HUES64 (cell line): ENCODE measurements at regions not wholly inside any gene's neighbourhood (a gene's known extent, or its start where the extent isn't known, plus 50 kb on each side); places are given as distances from the start of the nearest gene placed in this dataset.
"Not testable (repeated sequence)": the region's sequence is repeated elsewhere in the genome, so short reads cannot be mapped to it uniquely, and the experiment has no call there.

Source experiments
- H3K27ac ChIP-seq: 2 replicates; pipeline ENCODE4 v1.7.0; 2013; ENCODE audit warnings: low read depth, low read length, inconsistent platforms
- H3K27me3 ChIP-seq: 2 replicates; pipeline ENCODE4 v1.6.1; 2013; ENCODE audit warnings: mild to moderate bottlenecking, low read length; ENCODE audit not compliant: insufficient read depth
- H3K36me3 ChIP-seq: 2 replicates; pipeline ENCODE4 v1.6.1; 2013; ENCODE audit warnings: mild to moderate bottlenecking, low read length; ENCODE audit not compliant: insufficient read depth
- H3K4me1 ChIP-seq: 2 replicates; pipeline ENCODE4 v1.6.1; 2013; ENCODE audit warnings: mild to moderate bottlenecking, low read length, moderate library complexity; ENCODE audit not compliant: insufficient read depth
- H3K4me3 ChIP-seq: 2 replicates; pipeline ENCODE4 v1.5.1; 2013; ENCODE audit warnings: mild to moderate bottlenecking, low read length, moderate library complexity
- H3K9ac ChIP-seq: 2 replicates; pipeline ENCODE4 v1.6.1; 2013; ENCODE audit warnings: mild to moderate bottlenecking, low read depth, low read length
- H3K9me3 ChIP-seq: 2 replicates; pipeline ENCODE4 v1.6.1; 2013; ENCODE audit warnings: low read depth, low read length; ENCODE audit not compliant: insufficient read depth
- WGBS: fragments of 150-250, 120-280 bp; methylation state at CpG from one replicate; pipeline ENCODE4 v1.1.7; 2013; ENCODE audit warnings: missing lambda C conversion rate; 5-methylcytosine and 5-hydroxymethylcytosine counted together

DNA sequence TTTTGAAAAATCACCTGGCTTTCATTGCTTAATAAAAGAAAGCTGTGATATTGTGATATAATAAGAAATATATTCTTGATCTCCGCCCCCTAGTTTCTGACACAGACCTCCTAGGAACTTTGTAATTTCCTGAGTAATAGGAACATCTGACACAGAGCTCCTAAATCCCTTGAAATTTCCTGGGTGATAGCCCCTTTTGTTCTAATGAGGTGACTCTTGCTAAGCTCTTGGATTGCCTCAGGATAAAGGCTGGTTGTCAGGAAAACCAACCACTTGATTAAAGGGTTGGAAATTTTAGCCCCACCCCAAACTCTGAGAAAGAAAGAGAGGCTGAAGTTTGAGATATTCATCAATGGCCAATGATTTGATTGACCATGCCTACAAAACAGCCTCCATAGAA lies 326.4 kb upstream of the KIF2B start:
- Histone ChIP-seq H3K4me3 (no peak overlapping the region), H3K4me1 (0 out of 2 replicates have a peak, but pooled peaks cover 5% of the 10 kb centered on the region), H3K27me3 (no peaks in the 10 kb centered on the region), H3K36me3 (no peaks in the 10 kb centered on the region), H3K9me3 (no peaks in the 10 kb centered on the region), H3K27ac (no peak overlapping the region), H3K9ac (no peak overlapping the region)
- 57% methylated on average over 1 of the region's 1 CpG for WGBS

DNA sequence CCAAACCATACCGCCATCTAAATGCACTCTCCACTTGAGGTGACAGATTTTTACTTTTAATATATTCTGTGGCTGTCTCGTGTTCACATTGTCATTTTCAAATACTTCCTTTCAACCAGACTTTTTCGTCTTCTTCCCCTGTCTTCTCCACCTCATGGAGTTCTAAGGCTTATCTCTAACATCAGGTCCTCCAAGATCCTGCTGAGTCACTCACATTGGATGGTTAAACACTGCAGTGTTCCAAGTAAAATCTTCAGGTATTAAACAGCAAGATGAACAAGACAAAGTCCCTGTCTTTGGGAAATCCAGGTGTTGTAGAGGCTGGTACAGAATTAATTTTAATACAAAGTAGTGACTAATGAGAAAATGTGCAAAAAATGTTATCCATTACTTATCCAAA lies 330.2 kb upstream of the KIF2B start:
- Histone ChIP-seq H3K4me1 (0 out of 2 replicates have a peak, but pooled peaks cover 5% of the 10 kb centered on the region), H3K4me3 (no peak overlapping the region), H3K36me3 (no peaks in the 10 kb centered on the region), H3K27ac (no peak overlapping the region), H3K27me3 (no peaks in the 10 kb centered on the region), H3K9ac (no peak overlapping the region), H3K9me3 (no peaks in the 10 kb centered on the region)
- WGBS, result 97% methylated on average over 3 of the region's 3 CpGs

DNA sequence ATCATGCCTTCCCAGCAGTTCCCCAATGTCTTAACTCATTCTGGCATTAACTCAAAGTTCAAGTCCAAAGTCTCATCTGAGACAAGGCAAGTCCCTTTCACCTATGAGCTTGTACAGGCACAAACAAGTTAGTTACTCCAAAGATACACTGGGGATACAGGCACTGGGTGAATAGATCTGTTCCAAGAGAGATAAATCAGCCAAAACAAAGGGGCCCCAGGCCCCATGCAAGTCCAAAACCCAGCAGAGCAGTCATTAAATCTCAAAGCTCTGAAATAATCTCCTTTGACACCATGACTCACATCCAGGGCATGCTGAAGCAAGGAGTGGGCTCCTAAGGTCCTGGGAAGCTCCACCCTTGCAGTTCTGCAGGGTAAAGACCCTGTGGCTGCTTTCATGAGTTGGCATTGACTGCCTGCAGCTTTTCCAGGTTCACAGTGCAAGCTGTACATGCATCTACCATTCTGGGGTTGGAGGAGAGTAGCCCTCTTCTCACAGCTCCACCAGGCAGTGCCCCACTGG lies 332.2 kb upstream of the KIF2B start:
- Histone ChIP-seq H3K27ac (no peak overlapping the region), H3K27me3 (no peaks in the 10 kb centered on the region), H3K4me3 (no peak overlapping the region)

DNA sequence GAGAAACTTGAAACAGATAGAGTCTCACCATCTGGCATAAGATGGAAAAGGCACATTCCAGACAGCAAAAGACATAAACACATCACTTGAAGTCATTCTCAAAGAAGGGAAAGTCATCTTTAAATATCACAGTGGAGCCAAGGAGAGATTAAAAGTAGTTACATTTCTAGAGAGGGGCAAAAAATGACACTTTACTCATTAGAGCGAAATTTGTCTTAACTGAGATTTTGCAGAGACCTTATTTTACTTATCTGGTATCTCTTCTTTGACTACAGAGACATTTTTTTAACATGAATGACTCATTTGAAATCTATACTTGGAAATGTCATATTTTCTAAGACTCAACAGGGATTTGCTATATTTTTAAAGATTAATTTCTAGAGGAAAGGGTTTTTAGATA lies 339.0 kb upstream of the KIF2B start:
- Histone ChIP-seq H3K4me1 (no peaks in the 10 kb centered on the region), H3K9me3 (no peaks in the 10 kb centered on the region), H3K27ac (no peak overlapping the region), H3K4me3 (no peak overlapping the region), H3K27me3 (no peaks in the 10 kb centered on the region), H3K36me3 (no peaks in the 10 kb centered on the region), H3K9ac (no peak overlapping the region)
- WGBS, result 100% methylated on average over 1 of the region's 1 CpG

More for the DNA sequence above, 332.2 kb upstream of the KIF2B start:
- H3K36me3 ChIP-seq, result no peaks in the 10 kb centered on the region
- no peaks in the 10 kb centered on the region for H3K9me3 ChIP-seq
- no peaks in the 10 kb centered on the region for H3K4me1 ChIP-seq
- no peak overlapping the region for H3K9ac ChIP-seq

DNA sequence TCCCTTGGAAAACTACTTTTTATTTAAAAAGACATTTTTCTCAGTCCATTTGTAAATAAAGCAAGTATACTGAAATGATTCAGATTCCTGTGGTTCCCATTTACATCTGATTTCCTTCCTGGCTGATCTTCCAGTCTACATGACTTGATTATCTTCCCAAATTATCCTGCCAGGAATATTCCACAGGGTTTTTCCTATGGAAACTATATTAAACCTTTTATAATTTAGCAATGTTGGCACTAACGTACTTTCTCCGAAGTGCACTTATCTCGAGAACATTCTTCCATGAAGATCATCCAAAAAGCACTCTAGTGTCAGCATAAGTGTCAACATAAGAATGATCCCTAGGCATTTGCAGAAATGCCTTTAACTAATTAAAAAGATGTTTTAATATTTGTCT lies 347.7 kb upstream of the KIF2B start:
- Histone ChIP-seq H3K9ac (no peak overlapping the region), H3K36me3 (no peaks in the 10 kb centered on the region), H3K4me1 (no peaks in the 10 kb centered on the region), H3K27ac (no peak overlapping the region), H3K4me3 (no peak overlapping the region), H3K27me3 (no peaks in the 10 kb centered on the region), H3K9me3 (no peaks in the 10 kb centered on the region)
- WGBS, result 97% methylated on average over 3 of the region's 3 CpGs

DNA sequence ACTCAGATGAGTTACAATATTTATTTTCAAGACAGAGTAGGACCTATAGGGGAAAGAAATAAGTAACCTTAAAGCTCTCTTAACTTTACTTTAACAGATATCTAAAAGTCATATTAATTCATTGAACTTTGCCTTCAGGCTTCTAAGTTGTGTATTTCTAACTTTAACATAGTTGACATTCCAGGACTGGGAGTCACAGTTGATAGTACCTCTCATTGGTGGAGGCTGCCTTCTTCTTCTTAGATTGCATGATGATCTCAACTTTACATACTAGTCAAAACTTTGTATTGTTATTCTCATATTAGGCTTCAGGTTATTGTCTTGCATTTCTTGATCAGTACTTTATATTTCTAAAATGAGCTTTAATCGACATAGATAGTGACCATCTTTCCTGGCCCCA lies 350.1 kb upstream of the KIF2B start:
- peaks cover 4% of the 10 kb centered on the region for H3K9me3 ChIP-seq
- H3K36me3 ChIP-seq, result no peaks in the 10 kb centered on the region
- WGBS, result no CpG with 5 or more reads among the region's 1 CpG
- H3K4me1 ChIP-seq, result no peaks in the 10 kb centered on the region
- no peak overlapping the region for H3K27ac ChIP-seq
- H3K9ac ChIP-seq, result no peak overlapping the region
- H3K4me3 ChIP-seq, result no peak overlapping the region
- H3K27me3 ChIP-seq, result no peaks in the 10 kb centered on the region

DNA sequence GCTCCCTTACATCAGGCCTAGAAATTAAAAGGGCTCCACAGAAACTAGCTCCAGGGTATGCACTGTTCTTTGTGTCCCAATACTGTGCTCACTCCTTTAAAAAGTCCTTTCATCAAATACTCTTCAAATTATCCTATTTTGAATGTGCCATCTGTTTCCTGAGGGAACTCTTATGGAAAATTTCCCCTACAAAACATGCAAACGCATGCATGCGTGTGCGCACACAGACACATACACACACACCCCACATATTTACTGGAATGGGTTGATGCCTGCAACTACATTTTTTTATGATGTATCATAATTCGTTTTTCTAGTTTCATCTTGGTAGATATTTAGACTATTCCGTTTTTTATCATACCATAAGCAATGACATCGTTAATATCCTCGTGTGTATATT lies 351.2 kb upstream of the KIF2B start:
- no peak overlapping the region for H3K4me3 ChIP-seq
- H3K27ac ChIP-seq, result no peak overlapping the region
- no peaks in the 10 kb centered on the region for H3K4me1 ChIP-seq
- no peaks in the 10 kb centered on the region for H3K36me3 ChIP-seq
- H3K27me3 ChIP-seq, result no peaks in the 10 kb centered on the region
- no peak overlapping the region for H3K9ac ChIP-seq
- H3K9me3 ChIP-seq, result peaks cover 4% of the 10 kb centered on the region
- WGBS, result 95% methylated on average over 4 of the region's 7 CpGs

DNA sequence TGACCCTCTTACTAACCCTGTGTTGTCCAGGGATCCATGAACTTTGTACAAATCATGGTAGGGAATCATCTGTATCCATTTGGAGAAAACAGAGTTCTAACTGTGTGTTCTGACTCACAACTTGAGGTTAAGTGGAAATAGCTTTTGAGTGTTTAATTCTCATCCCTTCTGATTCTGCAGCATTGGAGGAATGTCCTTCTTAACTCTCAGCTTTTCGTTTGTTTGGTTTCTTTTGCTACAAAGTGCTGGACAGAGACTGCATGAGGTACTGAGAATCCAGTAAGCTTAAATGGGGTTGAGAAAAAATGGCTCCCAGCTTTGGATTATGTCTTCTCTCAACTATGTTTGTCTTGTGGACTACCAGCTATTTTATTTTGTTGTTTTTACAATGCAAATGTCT lies 352.1 kb upstream of the KIF2B start:
- 82% methylated on average over 1 of the region's 1 CpG for WGBS
- no peak overlapping the region for H3K9ac ChIP-seq

DNA sequence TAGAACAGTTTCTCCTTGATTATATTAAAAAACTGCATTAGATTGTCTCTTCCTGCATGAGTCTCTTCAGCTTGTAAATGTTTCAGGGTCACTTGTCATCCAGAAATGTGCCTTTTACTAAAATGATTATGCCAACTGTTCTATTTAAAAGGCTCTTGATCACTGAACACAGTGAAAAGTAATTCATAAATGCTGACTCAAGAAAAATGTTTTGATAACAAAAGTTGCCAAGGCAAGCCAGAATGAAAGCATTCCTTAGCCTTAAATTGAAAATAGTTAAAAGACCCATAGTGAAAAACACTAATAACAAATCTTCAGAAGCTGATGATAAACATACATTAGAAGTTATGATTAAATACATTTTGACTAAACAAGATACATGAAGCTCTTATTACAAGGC lies 356.0 kb upstream of the KIF2B start:
- Histone ChIP-seq H3K9ac (no peak overlapping the region), H3K4me1 (no peaks in the 10 kb centered on the region), H3K27me3 (no peaks in the 10 kb centered on the region), H3K27ac (no peak overlapping the region), H3K4me3 (no peak overlapping the region), H3K9me3 (peaks cover 4% of the 10 kb centered on the region), H3K36me3 (no peaks in the 10 kb centered on the region)

More for the DNA sequence above, 352.1 kb upstream of the KIF2B start:
- Histone ChIP-seq H3K36me3 (no peaks in the 10 kb centered on the region), H3K4me1 (no peaks in the 10 kb centered on the region), H3K9me3 (peaks cover 4% of the 10 kb centered on the region), H3K27me3 (no peaks in the 10 kb centered on the region), H3K27ac (no peak overlapping the region), H3K4me3 (no peak overlapping the region)

DNA sequence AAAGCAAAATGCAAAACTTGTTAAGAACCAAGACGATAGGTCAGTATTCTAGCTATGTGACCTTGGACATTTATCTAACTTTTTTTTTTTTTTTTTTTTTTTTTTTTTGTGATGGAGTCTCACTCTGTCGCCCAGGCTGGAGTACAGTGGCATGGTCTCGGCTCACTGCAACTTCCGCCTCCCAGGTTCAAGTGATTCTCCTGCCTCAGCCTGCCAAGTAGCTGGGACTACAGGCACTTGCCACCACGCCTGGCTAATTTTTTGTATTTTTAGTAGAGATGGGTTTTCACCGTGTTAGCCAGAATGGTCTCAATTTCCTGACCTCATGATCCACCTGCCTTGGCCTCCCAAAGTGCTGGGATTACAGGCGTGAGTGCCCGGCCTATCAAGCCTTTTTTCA lies 358.3 kb upstream of the KIF2B start:
- not testable (repeated sequence) for H3K4me3 ChIP-seq, H3K4me1 ChIP-seq, H3K27me3 ChIP-seq, H3K36me3 ChIP-seq, H3K9ac ChIP-seq, H3K27ac ChIP-seq
- WGBS, result 95% methylated on average over 8 of the region's 8 CpGs
- H3K9me3 ChIP-seq, result peaks cover 10% of the 10 kb centered on the region

DNA sequence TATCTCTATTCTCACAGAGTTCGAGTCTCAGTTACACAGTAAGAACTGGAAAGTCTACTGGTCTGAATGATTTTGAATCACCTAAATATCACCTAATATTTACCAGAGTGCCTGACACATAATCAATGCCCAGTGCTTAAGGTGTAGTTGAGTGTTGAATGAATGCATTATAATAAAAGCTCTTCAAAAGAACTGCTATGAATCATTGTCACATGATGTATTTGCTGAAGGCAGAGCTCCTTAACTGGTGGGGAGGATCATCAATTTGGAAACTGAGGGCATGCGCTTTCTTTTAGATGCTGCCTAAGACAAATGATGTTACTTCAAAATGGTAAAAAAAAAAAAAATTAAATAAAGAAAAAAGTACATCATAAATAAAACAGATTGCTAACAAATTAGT lies 359.4 kb upstream of the KIF2B start:
- Histone ChIP-seq H3K4me3 (no peak overlapping the region), H3K9me3 (peaks cover 18% of the 10 kb centered on the region), H3K9ac (no peak overlapping the region), H3K4me1 (no peaks in the 10 kb centered on the region), H3K36me3 (no peaks in the 10 kb centered on the region), H3K27ac (no peak overlapping the region), H3K27me3 (no peaks in the 10 kb centered on the region)
- 96% methylated on average over 1 of the region's 2 CpGs for WGBS

DNA sequence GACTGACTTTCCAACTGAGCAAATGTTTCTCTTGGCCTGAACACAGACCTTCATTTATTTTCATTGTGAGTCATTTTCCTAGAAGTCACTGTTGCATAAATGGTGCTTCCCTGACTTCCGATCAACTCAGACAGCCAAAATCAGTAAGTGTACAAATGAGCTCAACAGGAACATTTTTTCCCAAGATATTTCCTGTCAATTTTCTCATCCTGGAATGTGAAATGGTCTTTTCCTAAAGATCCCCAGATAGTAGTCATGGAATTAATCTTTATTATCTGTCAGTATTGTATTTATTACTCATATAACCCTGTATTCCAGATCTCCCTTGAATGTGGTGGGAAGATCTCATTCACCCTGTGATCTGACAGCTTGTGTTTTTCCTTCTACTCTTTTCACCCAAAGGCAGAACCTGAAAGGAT lies 360.3 kb upstream of the KIF2B start:
- no peaks in the 10 kb centered on the region for H3K27me3 ChIP-seq
- H3K9me3 ChIP-seq, result peaks cover 28% of the 10 kb centered on the region
- H3K4me1 ChIP-seq, result no peaks in the 10 kb centered on the region
- WGBS, result 91% methylated on average over 1 of the region's 1 CpG
- H3K9ac ChIP-seq, result no peak overlapping the region
- H3K27ac ChIP-seq, result no peak overlapping the region
- no peak overlapping the region for H3K4me3 ChIP-seq
- no peaks in the 10 kb centered on the region for H3K36me3 ChIP-seq
